Renal cortical epithelial cell (primary cell): ENCODE measurements at regions not wholly inside any gene's neighbourhood (a gene's known extent, or its start where the extent isn't known, plus 50 kb on each side); places are given as distances from the start of the nearest gene placed in this dataset.

Experiments used
- DNase-seq: peaks from one replicate; pipeline ENCODE4 v3.0.0-alpha.2; 2011; ENCODE audit warnings: low read depth

DNA sequence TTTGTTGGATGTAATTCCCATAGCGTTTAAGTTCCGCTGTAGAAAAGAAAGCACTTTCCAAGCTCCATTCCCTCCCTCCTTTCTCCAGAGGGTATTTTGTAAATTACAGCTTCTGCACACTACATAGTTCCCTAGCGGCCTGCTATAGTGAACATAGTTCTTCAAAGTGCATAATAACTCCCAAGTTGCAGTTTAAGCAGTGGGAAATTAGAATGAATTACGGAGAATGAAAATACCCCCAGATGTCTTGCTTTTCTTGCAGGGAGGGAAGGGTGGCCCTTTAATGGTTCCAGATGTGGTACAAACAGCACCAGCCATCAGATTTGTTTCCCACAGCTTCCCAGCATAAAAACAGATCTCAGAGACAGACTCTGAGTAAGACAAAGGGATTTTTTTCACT lies 893.9 kb downstream of the SUCLG1 start:
- DNase-seq: no peak

GRCh38 chr2:83561592-83561991 lies 897.5 kb downstream of the SUCLG1 start:
- no peak for DNase-seq

DNA sequence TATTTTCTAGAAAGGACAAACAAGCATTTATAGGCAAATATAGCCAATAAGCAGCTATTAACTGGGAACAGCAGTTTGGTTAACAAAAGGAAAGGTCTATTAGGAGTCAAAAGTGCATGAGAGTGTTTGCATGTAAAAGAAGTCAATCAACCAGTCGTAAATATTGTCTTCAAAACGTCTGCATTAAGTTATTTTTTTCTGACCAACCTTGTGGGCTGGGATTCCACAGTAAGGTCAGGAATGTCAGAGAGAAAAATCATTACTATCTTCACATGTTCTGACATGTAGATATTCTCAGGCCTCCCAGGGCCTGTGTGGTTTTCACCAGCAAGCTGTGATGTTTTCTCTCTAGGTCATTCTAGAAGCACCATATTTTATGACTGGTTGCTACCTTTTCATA lies 922.5 kb downstream of the SUCLG1 start:
- no peak for DNase-seq

GRCh38 chr2:83534416-83534815 lies 924.7 kb downstream of the SUCLG1 start:
- DNase-seq: no peak

GRCh38 chr2:83531206-83531826 lies 927.8 kb downstream of the SUCLG1 start:
- DNase-seq: no peak

GRCh38 chr2:83528767-83529166 lies 930.3 kb downstream of the SUCLG1 start:
- DNase-seq: no peak

GRCh38 chr2:83522891-83523493 lies 936.1 kb downstream of the SUCLG1 start:
- DNase-seq: no peak

- no peak for DNase-seq
These were observed 941.2 kb downstream of the SUCLG1 start for GRCh38 chr2:83517727-83518368.

DNA sequence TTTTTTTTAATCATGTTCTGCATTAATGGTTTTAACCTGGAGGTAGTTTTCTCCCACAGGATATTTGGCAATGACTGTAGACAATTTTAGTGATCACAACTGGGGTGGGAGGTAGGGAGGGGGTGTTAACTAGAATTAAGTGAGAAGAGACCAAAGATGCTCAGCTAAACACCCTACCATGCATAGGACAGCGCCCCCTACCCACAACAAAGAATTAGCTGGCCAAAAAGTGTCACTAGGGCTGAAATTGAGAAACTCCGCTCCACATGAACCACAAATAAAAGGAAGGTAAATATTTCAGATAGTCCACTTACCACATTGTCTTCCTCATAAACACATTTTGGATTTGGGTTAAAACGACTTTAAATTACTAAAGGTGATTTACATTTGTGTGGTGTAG lies 942.6 kb downstream of the SUCLG1 start:
- DNase-seq: no peak

DNA sequence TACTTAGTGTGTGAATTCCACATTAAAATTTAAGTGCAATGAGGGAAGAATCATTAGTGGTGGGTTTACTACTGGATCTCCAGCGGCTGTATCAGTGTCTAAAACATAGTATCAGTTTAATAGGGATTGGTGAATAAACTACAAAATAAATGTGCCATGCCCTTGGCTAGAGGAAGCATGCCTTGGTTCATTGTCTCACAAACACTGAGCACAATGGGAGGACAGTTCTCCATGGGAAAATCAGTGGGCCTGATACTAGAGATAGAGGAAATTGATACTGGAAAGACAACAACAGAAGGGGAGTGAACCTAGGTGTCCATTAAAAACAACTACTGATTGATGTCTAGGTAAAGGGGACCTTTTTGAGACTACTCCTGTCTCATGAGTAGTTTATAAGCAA lies 971.6 kb downstream of the SUCLG1 start:
- no peak for DNase-seq

DNA sequence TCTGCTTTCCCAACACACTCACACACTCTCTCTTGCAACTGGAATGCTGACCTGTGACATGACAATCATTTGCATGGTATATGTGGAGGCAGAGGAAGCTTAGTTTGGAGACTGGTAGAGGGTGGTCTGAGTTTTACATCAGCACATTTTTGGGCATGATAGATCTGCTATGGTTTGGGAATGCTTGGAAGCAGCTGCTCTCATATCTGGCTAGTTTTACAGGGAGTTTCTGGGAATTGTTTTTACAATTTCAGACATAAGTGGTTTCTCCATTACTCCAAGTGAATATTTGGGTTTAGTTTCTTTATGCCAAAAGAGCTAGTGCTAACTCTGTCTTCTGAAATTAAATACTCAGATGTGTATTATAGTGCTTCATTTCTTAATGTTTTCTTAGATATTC lies 977.6 kb downstream of the SUCLG1 start:
- no peak for DNase-seq

DNA sequence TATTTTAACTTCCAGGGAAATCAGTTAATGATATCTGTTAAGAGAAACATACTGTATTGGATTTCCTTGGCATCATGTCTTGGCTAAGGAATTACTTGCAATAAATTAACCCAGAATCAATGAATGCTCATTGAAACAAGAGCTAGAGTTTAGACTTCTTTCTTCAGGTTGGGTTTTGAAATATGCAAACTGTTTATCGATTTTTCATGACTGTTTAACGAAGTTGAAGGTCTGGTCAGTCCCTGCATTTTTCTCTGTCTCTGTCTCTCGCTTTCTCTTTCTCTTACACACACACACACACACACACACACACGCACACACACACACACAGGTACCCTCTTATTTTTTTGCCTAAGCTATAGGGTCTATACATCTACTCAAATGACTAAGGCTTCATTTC lies 981.0 kb downstream of the SUCLG1 start:
- no peak for DNase-seq

DNA sequence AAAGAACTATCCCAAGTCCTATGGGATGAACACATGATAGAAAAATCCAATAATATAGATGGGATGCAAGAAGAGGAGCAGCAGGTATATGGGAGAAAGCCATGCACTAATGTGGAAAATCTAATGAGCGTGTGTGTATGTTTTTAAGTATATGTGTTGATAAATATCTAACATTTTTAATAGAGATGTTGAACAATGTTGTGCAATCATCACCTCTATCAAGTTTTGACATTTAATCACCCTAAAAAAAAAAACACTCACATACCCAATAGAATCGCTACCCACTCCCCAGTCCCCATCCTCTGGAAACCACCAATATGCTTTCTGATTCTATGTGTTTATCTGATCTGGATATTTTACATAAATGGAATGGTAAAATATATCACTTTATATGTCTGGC lies 983.7 kb downstream of the SUCLG1 start:
- no peak for DNase-seq

DNA sequence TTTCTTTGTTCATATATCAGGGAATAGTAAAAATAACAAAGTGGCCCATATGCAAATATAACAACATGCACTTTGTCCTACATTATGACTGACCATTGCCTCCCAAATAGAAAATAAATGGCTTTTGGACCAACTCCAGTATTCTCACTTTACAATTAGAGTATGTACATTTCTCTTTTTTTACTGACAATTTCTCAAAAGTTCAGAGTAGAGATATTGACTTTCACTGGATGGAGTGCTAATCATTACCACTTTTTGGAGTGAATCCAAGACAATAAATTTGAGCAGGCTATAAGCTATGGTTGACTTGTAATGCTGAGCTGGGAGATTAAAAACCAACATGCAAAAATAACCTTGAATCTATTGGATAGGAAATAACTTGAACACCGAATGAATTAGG lies 987.4 kb downstream of the SUCLG1 start:
- DNase-seq: peak; percentile 51

- DNase-seq: no peak
These were observed 988.2 kb downstream of the SUCLG1 start for GRCh38 chr2:83470928-83471327.

- no peak for DNase-seq
These were observed 994.6 kb downstream of the SUCLG1 start for GRCh38 chr2:83464444-83464843.

- no peak for DNase-seq
These were observed 996.2 kb downstream of the SUCLG1 start for GRCh38 chr2:83462881-83463280.

GRCh38 chr2:83461135-83461534 lies 997.9 kb downstream of the SUCLG1 start:
- peak; percentile 20 for DNase-seq

DNA sequence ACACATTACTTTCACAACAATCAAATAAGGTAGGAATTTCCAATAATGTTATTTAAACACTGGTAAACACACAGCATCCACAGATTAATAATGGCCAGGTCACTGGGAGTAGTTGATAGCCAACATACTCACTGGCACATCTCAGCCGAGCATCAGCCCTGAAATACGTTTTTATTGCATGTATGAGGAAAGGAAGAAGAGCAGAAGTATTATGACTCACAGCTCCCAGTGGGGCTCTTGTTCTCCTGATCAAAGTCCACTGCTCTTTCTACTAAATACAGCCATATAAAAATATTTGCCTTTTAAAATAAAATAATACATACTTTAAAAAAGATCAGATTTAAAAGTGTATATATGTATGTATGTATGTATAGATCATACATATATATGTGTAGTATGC lies 999.6 kb downstream of the SUCLG1 start:
- DNase-seq: no peak

GRCh38 chr2:83435989-83436388 lies 1023.1 kb downstream of the SUCLG1 start:
- DNase-seq: no peak

DNA sequence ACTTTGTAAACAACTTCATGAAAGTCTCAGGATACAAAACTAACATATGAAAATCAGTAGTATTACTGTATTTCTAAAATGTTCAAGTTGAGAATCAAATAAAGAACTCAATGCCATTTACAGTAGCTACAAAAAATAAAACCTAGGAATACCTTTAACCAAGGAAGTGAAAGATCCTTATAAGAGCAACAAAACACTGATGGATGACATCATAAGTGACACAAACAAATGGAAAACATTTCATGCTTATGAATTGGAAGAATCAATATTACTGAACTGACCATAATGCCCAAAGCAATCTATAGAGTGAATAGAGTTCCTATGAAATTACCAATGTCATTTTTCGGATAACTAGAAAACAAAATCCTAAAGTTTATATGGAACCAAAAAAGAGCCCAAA lies 1038.1 kb downstream of the SUCLG1 start:
- DNase-seq: no peak

GRCh38 chr2:83394134-83394904 lies 1064.8 kb downstream of the SUCLG1 start:
- DNase-seq: no peak

DNA sequence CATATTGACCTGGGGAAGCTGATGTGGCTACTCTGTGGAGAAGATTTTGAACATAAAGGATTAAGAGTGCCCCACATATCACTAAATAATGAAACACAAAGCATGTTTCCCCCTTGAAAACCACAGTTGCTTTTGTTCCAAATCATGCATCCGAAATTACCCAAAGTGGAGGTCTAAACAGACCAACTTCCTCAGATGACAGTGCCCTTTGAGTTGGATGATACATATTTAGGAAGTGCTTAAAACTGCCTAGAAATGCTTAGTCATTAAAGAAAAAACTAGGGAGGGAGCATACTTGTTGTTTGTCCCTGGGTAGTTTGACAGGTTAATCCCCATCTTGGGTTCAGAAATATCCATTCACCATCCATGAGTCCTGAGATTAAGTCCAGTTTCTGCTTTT lies 1070.3 kb downstream of the SUCLG1 start:
- no peak for DNase-seq
